ENCODE measurements at regions not wholly inside any gene's neighbourhood (a gene's known extent, or its start where the extent isn't known, plus 50 kb on each side); places are given as distances from the start of the nearest gene placed in this dataset.

DNA sequence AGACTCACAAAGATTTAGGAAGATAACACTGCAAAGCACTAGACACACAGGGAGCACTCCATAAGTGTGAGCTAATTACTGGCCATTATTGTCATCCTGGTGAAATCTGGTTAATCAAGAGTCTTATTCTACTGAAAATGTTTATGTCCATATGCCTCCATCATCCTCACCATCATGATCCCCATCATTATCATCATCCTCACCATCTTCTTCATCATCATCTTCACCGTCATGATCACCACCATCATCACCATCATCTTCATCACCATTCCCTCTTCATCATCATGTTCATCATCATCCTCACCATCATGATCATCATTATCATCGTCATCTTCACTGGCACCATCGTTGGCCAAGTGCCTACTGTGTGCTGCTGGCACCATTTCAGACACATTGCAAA, 76.3 kb upstream of the CARD11 start:
- no peak for TF ChIP-seq POLR2A (IDR thresholded peaks at IDR 0.05)
- TF ChIP-seq, protein P1, sequence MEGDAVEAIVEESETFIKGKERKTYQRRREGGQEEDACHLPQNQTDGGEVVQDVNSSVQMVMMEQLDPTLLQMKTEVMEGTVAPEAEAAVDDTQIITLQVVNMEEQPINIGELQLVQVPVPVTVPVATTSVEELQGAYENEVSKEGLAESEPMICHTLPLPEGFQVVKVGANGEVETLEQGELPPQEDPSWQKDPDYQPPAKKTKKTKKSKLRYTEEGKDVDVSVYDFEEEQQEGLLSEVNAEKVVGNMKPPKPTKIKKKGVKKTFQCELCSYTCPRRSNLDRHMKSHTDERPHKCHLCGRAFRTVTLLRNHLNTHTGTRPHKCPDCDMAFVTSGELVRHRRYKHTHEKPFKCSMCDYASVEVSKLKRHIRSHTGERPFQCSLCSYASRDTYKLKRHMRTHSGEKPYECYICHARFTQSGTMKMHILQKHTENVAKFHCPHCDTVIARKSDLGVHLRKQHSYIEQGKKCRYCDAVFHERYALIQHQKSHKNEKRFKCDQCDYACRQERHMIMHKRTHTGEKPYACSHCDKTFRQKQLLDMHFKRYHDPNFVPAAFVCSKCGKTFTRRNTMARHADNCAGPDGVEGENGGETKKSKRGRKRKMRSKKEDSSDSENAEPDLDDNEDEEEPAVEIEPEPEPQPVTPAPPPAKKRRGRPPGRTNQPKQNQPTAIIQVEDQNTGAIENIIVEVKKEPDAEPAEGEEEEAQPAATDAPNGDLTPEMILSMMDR (IDR thresholded peaks at IDR 0.05): no peak
